SIG-M5 treated with dmso at 0.1 percent for 504 hours (cell line): ENCODE measurements at regions not wholly inside any gene's neighbourhood (a gene's known extent, or its start where the extent isn't known, plus 50 kb on each side); places are given as distances from the start of the nearest gene placed in this dataset.
"Not testable (repeated sequence)": the region's sequence is repeated elsewhere in the genome, so short reads cannot be mapped to it uniquely, and the experiment has no call there.

Source experiments
- DNase-seq: peaks from one replicate; lab custom pipeline; 2025; ENCODE audit not compliant: unreplicated experiment; lab: John Stamatoyannopoulos, UW

- DNase-seq = no peak
Measured at GRCh38 chr1:177648138-177648537, 321.7 kb downstream of the SEC16B start.

- DNase-seq = no peak
Measured at GRCh38 chr1:177646757-177647730, 322.8 kb downstream of the SEC16B start.

GRCh38 chr1:177645491-177646190, 324.2 kb downstream of the SEC16B start:
- no peak for DNase-seq

GRCh38 chr1:177640687-177641086, 329.2 kb downstream of the SEC16B start:
- no peak for DNase-seq

- not testable (repeated sequence) for DNase-seq
Measured at GRCh38 chr1:177634151-177634550, 335.7 kb downstream of the SEC16B start.

DNA sequence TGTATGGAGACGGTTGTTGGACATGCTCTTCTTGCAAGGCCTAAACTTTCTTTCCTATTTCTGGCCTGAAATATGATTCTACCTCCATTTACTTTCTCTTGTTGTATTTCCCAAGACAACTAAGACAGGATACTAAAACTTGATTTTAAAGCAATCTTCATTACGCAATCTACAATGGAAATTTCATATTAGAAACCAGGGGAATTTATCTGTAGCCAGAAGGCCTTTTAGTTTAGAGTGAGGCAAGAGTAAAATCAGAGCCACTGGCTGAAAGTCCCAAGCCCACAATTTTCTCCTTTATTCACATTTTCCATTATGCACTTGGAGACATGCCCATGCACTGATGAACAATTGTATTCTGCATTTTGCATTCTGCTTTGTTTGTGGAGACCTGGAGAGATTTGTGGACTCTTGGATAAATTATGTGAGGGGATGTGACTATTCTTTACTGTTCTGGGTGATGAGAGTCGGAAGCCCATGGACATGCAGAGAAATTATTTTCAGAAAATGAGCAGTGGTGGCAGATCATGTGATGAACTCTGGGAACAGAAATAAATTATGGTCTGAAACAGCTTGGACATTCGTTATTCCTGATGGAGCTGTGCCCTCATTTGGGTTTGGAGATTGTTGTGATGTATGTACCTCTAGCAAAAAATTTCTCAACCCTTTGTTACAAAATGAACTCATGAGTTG, 336.8 kb downstream of the SEC16B start:
- no peak for DNase-seq

- DNase-seq = no peak
Measured at GRCh38 chr1:177631770-177632169, 338.1 kb downstream of the SEC16B start.

GRCh38 chr1:177629526-177629925, 340.3 kb downstream of the SEC16B start:
- DNase-seq = no peak

DNA sequence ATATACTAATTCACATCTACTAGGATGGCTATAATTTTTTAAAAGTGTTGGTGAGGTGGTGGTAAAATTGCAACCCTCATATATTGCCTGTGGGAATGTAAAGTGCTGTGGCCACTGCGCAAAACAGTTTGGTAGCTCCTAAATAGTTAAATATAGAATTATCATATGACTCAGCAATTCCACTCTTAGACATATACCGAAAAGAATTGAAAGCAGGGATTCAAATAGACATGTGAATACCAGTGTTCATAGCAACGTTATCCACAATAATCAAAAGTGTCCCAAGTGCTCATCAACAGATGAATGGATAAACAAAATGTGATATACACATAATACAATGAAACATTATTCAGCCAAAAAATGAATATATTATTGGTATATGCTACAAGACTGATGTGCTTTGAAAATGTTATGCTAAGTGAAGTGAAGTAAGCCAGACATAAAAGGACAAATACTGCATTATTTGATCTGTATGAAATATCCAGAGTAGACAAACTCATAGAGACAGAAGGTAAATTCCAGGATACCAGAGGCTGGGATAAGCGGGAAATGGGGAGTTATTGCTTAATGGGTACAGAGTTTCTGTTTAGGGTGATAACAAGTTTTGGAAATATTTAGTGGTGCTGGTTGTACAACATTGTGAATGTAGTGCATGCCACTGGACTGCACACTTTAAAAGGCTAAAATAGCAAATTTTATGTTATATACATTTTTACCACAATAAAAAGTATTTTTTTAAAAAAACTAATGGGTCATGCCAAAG, 342.5 kb downstream of the SEC16B start:
- DNase-seq = no peak

- DNase-seq = no peak
Measured at GRCh38 chr1:177620636-177621190, 349.1 kb downstream of the SEC16B start.

GRCh38 chr1:177615251-177615650, 354.6 kb downstream of the SEC16B start:
- DNase-seq = no peak

GRCh38 chr1:177611402-177611801, 358.5 kb downstream of the SEC16B start:
- DNase-seq = no peak

GRCh38 chr1:177609953-177610352, 359.9 kb downstream of the SEC16B start:
- no peak for DNase-seq

DNA sequence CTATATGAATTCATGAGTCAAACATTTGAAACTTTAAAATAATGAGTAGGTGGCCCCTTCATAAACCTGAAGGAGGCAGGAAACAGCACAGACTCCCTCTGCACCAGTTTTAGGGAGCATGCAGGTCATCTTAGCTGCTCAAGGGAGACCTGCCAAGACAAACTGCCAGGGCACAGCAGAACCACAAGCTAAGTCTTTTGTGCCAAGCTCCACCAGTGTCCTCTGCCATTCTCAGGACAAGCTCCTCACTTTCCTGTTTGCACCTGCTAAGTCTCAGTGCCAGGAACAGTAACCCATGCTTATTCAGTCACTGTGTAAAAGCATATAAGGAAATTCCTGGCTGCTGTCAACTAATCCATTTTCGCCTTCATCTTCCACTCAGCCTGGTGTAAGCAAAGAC, 368.9 kb downstream of the SEC16B start:
- no peak for DNase-seq

GRCh38 chr1:177600321-177600720, 369.5 kb downstream of the SEC16B start:
- no peak for DNase-seq

DNA sequence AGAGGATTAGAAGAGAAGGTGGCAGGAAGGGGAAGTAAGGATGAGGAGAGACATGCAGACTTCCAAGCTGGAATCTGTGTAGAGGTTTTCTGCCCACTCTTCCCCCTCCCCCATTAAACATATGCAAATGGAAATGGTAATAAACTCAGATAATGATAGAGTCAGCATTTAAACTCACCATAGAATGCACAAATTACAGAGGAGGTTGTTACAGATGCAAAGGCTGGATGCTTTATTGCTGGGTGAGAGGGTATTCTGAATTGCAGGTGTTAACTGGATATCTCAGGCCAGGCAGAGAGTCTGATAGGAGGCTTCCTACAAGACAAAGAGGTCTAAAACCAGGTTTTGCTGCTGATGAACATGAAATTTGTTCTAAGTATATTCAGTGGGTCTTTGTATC, 372.5 kb downstream of the SEC16B start:
- DNase-seq = no peak

GRCh38 chr1:177596485-177596884, 373.4 kb downstream of the SEC16B start:
- DNase-seq = no peak

GRCh38 chr1:177593105-177593504, 376.8 kb downstream of the SEC16B start:
- DNase-seq = no peak

GRCh38 chr1:177592624-177593023, 377.2 kb downstream of the SEC16B start:
- DNase-seq = no peak

DNA sequence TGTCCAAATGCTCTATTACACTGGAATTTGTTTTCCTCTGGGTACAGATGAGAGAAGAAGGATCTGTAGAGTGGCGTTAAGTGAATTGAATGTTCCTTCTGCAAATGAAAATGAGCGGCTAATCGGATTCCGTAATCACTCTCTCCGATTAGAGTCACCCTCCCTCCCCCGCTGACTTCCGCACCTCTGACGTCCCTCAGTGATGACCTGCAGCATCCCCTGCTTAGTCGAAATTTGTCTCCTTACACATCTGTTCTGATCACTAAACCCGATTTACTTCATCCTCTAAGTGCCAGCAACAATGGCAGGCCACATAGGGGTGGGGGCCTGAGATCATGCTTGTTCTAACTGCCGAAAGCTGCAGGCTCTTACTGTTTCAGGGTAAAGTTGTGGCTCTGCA, 378.7 kb downstream of the SEC16B start:
- DNase-seq = no peak

- DNase-seq = no peak
Measured at GRCh38 chr1:177589166-177589565, 380.7 kb downstream of the SEC16B start.
